ENCODE measurements at regions not wholly inside any gene's neighbourhood (a gene's known extent, or its start where the extent isn't known, plus 50 kb on each side); places are given as distances from the start of the nearest gene placed in this dataset.

DNA sequence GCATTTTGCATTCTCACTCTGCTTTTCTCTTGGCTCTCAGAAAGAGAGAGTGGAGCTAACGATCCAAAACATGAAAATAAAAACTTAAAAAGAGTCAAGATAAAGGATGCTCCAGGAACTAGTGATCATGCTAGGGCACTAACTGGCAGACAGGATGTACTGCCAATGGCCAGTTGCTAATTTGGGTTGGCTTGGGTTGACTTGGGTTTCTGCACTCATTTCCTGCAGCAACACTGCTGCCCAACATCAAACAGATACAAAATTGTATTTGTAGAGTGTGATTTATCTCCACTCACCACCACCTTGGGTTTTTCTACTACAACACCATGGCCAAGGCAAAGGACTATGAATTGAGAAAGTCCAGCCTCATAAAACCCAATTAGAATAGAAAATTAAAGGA is 662.3 kb upstream of the PTBP2 start (continued):
- TF ChIP-seq, protein P1, sequence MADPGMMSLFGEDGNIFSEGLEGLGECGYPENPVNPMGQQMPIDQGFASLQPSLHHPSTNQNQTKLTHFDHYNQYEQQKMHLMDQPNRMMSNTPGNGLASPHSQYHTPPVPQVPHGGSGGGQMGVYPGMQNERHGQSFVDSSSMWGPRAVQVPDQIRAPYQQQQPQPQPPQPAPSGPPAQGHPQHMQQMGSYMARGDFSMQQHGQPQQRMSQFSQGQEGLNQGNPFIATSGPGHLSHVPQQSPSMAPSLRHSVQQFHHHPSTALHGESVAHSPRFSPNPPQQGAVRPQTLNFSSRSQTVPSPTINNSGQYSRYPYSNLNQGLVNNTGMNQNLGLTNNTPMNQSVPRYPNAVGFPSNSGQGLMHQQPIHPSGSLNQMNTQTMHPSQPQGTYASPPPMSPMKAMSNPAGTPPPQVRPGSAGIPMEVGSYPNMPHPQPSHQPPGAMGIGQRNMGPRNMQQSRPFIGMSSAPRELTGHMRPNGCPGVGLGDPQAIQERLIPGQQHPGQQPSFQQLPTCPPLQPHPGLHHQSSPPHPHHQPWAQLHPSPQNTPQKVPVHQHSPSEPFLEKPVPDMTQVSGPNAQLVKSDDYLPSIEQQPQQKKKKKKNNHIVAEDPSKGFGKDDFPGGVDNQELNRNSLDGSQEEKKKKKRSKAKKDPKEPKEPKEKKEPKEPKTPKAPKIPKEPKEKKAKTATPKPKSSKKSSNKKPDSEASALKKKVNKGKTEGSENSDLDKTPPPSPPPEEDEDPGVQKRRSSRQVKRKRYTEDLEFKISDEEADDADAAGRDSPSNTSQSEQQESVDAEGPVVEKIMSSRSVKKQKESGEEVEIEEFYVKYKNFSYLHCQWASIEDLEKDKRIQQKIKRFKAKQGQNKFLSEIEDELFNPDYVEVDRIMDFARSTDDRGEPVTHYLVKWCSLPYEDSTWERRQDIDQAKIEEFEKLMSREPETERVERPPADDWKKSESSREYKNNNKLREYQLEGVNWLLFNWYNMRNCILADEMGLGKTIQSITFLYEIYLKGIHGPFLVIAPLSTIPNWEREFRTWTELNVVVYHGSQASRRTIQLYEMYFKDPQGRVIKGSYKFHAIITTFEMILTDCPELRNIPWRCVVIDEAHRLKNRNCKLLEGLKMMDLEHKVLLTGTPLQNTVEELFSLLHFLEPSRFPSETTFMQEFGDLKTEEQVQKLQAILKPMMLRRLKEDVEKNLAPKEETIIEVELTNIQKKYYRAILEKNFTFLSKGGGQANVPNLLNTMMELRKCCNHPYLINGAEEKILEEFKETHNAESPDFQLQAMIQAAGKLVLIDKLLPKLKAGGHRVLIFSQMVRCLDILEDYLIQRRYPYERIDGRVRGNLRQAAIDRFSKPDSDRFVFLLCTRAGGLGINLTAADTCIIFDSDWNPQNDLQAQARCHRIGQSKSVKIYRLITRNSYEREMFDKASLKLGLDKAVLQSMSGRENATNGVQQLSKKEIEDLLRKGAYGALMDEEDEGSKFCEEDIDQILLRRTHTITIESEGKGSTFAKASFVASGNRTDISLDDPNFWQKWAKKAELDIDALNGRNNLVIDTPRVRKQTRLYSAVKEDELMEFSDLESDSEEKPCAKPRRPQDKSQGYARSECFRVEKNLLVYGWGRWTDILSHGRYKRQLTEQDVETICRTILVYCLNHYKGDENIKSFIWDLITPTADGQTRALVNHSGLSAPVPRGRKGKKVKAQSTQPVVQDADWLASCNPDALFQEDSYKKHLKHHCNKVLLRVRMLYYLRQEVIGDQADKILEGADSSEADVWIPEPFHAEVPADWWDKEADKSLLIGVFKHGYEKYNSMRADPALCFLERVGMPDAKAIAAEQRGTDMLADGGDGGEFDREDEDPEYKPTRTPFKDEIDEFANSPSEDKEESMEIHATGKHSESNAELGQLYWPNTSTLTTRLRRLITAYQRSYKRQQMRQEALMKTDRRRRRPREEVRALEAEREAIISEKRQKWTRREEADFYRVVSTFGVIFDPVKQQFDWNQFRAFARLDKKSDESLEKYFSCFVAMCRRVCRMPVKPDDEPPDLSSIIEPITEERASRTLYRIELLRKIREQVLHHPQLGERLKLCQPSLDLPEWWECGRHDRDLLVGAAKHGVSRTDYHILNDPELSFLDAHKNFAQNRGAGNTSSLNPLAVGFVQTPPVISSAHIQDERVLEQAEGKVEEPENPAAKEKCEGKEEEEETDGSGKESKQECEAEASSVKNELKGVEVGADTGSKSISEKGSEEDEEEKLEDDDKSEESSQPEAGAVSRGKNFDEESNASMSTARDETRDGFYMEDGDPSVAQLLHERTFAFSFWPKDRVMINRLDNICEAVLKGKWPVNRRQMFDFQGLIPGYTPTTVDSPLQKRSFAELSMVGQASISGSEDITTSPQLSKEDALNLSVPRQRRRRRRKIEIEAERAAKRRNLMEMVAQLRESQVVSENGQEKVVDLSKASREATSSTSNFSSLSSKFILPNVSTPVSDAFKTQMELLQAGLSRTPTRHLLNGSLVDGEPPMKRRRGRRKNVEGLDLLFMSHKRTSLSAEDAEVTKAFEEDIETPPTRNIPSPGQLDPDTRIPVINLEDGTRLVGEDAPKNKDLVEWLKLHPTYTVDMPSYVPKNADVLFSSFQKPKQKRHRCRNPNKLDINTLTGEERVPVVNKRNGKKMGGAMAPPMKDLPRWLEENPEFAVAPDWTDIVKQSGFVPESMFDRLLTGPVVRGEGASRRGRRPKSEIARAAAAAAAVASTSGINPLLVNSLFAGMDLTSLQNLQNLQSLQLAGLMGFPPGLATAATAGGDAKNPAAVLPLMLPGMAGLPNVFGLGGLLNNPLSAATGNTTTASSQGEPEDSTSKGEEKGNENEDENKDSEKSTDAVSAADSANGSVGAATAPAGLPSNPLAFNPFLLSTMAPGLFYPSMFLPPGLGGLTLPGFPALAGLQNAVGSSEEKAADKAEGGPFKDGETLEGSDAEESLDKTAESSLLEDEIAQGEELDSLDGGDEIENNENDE (IDR thresholded peaks at IDR 0.05; ENCODE audit: insufficient replicate concordance, low read length): no peak
- no peak for TF ChIP-seq RFX5 (IDR thresholded peaks at IDR 0.05; ENCODE audit: borderline replicate concordance, low read depth, low read length)
- TF ChIP-seq JUND (IDR thresholded peaks at IDR 0.05; ENCODE audit: low read length): no peak
- no peak for TF ChIP-seq RBBP5 (IDR thresholded peaks at IDR 0.05; ENCODE audit: borderline replicate concordance, low read depth, low read length)
- TF ChIP-seq CHD1 (IDR thresholded peaks at IDR 0.05; ENCODE audit: low read depth, low read length): no peak
- TF ChIP-seq, protein P2, sequence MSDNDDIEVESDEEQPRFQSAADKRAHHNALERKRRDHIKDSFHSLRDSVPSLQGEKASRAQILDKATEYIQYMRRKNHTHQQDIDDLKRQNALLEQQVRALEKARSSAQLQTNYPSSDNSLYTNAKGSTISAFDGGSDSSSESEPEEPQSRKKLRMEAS (IDR thresholded peaks at IDR 0.05): no peak
- no peak for TF ChIP-seq ZNF274 (IDR thresholded peaks at IDR 0.05; ENCODE audit: borderline replicate concordance, extremely low read depth, low read length)
- TF ChIP-seq KDM5A (IDR thresholded peaks at IDR 0.05; ENCODE audit: low read length): no peak
- no peak for TF ChIP-seq TBP (IDR thresholded peaks at IDR 0.05; ENCODE audit: low read depth, low read length)

All from H1 (cell line).